Heart right ventricle (tissue), 16 donors: ENCODE measurements at regions not wholly inside any gene's neighbourhood (a gene's known extent, or its start where the extent isn't known, plus 50 kb on each side); places are given as distances from the start of the nearest gene placed in this dataset.

ENCODE experiments used
- ATAC-seq, 8 donors: fragments of 200-7000 bp; cut with Tn5 transposase; one replicate each; pipeline ENCODE4 v1.9.1; 2020; ENCODE audit warnings: mild to moderate bottlenecking in 8 of 8, moderate library complexity in 8 of 8, moderate number of reproducible peaks in 1 of 8
- DNase-seq, 2 donors: peaks; one replicate each; pipeline ENCODE4 v3.0.0-alpha.2; 2020
- H3K27ac ChIP-seq, 10 donors: fragments of 200-600 bp; sonication (generic) in 2 of 10; one replicate each; pipeline versions ENCODE4 v1.5.0 to v1.8.0; 2020 to 2022; ENCODE audit warnings: mild to moderate bottlenecking in 3 of 10
- H3K27me3 ChIP-seq, 7 donors: fragments of 200-600 bp; one replicate each; pipeline ENCODE4 v1.8.0; 2021 to 2022; ENCODE audit warnings: mild to moderate bottlenecking in 2 of 7
- H3K36me3 ChIP-seq, 9 donors: fragments of 200-600 bp; sonication (generic) in 1 of 9; one replicate each; pipeline versions ENCODE4 v1.5.0 to v1.8.0; 2020 to 2022; ENCODE audit warnings: mild to moderate bottlenecking in 2 of 9
- H3K4me1 ChIP-seq, 9 donors: fragments of 200-600 bp; sonication (generic) in 1 of 9; one replicate each; pipeline versions ENCODE4 v1.5.0 to v1.8.0; 2020 to 2022; ENCODE audit warnings: mild to moderate bottlenecking in 4 of 9
- H3K4me3 ChIP-seq, 10 donors: fragments of 200-600 bp; sonication (generic) in 2 of 10; one replicate each; pipeline versions ENCODE4 v1.5.0 to v1.8.0; 2020 to 2022; ENCODE audit warnings: mild to moderate bottlenecking in 7 of 10, moderate library complexity in 2 of 10
- H3K9me3 ChIP-seq, 11 donors: fragments of 200-600 bp in 10 of 11; sonication (generic) in 2 of 11; one replicate each; pipeline versions ENCODE4 v1.5.0 to v1.8.0; 2013 to 2022; ENCODE audit warnings: mild to moderate bottlenecking in 2 of 11, control low read depth in 1 of 11, moderate library complexity in 1 of 11
- CTCF ChIP-seq, 9 donors: fragments of 200-600 bp; sonication (generic) in 2 of 9; IDR thresholded peaks; one replicate each; pipeline versions ENCODE4 v1.5.0 to v1.8.0; 2021 to 2022; ENCODE audit warnings: antibody characterized with exemption in 9 of 9, mild to moderate bottlenecking in 5 of 9, moderate library complexity in 1 of 9
- WGBS, 2 donors: extraction: QIAGEN DNeasy Blood & Tissue Kit; methylation state at CpG; one replicate each; pipeline ENCODE4 v1.1.7; 2013; ENCODE audit warnings: inconsistent platforms in 1 of 2; 5-methylcytosine and 5-hydroxymethylcytosine counted together
- intact Hi-C, 10 donors: fragments of 100-400 bp; cut with DNase I; formaldehyde crosslinking; loops; one replicate each; pipeline versions ENCODE4 v1.11.1 to v1.14.2; 2022
- donor health status: Arrhythmogenic right ventricular cardiomyopathy.
- donor health status: ischemic (EF 13 %, LVEDD 7.1; RV severe dilation, severe dysfunction).
- donor health status: healthy with polysubstance abuse.
- donor health status: DM: no; HTN: yes; CAD: no.
- donor health status: DM: no; HTN: no; CAD: no.
- donor health status: ischemic (EF 25% LVEDD 6.9; RV normal size, moderate dysfunction).
- donor health status: ischemic (EF 25% LVEDD 5.7; RV mildly dilated, moderate dysfunction).
- donor health status: healthy.
- donor health status: DM: yes; HTN: yes; CAD: no.
- donor health status: Ischemic cardiomyopathy.
- donor health status: ischemic (EF 35%, LVEDD 5.7; RV mildly dilated, moderate dysfunction).
- donor health status: nonischemic (EF 11% LVEDD 7.7; RV severe dilation, severe dysfunction).
- donor health status: DM: yes; HTN: yes; CAD: no.
- donor health status: PGD.
- donor health status: ischemic (EF 29% LVEDD 5.4; RV normal size, mild dysfunction).
- donor health status: nonischemic (EF 23%, LVEDD 6.1; RV moderate dilation, normal function).

GRCh38 chr3:71876135-71877105 lies 91.5 kb upstream of the PROK2 start:
- Histone ChIP-seq H3K27ac (no peak overlapping the region), H3K27me3 (peaks cover 0 to 18% (median 4%) of the 10 kb centered on the region in 7 donors), H3K4me3 (no peak overlapping the region), H3K36me3 (no peaks in the 10 kb centered on the region), H3K9me3 (no peaks in the 10 kb centered on the region), H3K4me1 (peaks cover 0 to 8% (median 0%) of the 10 kb centered on the region in 9 donors)
- TF ChIP-seq CTCF (IDR thresholded peaks at IDR 0.05): no peak
- WGBS, 2 donors: 80 to 84% methylated on average over 8 of the region's 8 CpGs
- intact Hi-C loops: loop anchor here in 9 of 10 donors (5.0 to 10.0 kb wide), 6 partner anchors 78 to 1208 kb away; no protein-coding TSS in a partner anchor
- ATAC-seq (no peak), DNase-seq (no peak)

- Histone ChIP-seq H3K27ac (no peak overlapping the region), H3K36me3 (no peaks in the 10 kb centered on the region), H3K4me3 (no peak overlapping the region), H3K9me3 (no peaks in the 10 kb centered on the region), H3K4me1 (peaks cover 0 to 8% (median 0%) of the 10 kb centered on the region in 9 donors), H3K27me3 (peaks cover 0 to 12% (median 2%) of the 10 kb centered on the region in 7 donors)
- ATAC-seq (peak; percentile 83 to 97 (median 90)), DNase-seq (peak; percentile 61 to 72)
- intact Hi-C loops: loop anchor here (2.0 to 10.0 kb wide), 9 partner anchors 79 to 1211 kb away; no protein-coding TSS in a partner anchor
- peak; percentile 67 to 94 (median 88) for TF ChIP-seq CTCF (IDR thresholded peaks at IDR 0.05)
- WGBS, 2 donors: 24% methylated on average over 4 of the region's 4 CpGs
These were observed 90.6 kb upstream of the PROK2 start for GRCh38 chr3:71875461-71875947.

- TF ChIP-seq CTCF (IDR thresholded peaks at IDR 0.05): no peak
- Histone ChIP-seq H3K9me3 (no peaks in the 10 kb centered on the region), H3K27ac (no peak overlapping the region), H3K4me1 (peaks cover 0 to 8% (median 0%) of the 10 kb centered on the region in 9 donors), H3K27me3 (peaks cover 0 to 12% (median 0%) of the 10 kb centered on the region in 7 donors), H3K4me3 (no peak overlapping the region), H3K36me3 (no peaks in the 10 kb centered on the region)
- DNase-seq (no peak), ATAC-seq (no peak)
- intact Hi-C loops: loop anchor here (2.0 to 10.0 kb wide), 9 partner anchors 80 to 1212 kb away; no protein-coding TSS in a partner anchor
- 89 to 91% methylated on average over 4 of the region's 4 CpGs for WGBS, 2 donors
These were observed 89.7 kb upstream of the PROK2 start for GRCh38 chr3:71874618-71875017.

- no peak for DNase-seq
- no peak overlapping the region for H3K27ac ChIP-seq
- H3K4me3 ChIP-seq: no peak overlapping the region
- no peak for ATAC-seq
- H3K9me3 ChIP-seq: peaks cover 0 to 4% (median 0%) of the 10 kb centered on the region in 11 donors
- H3K4me1 ChIP-seq: peaks cover 0 to 8% (median 0%) of the 10 kb centered on the region in 9 donors
- TF ChIP-seq CTCF (IDR thresholded peaks at IDR 0.05): no peak
- H3K27me3 ChIP-seq: peaks cover 0 to 5% (median 0%) of the 10 kb centered on the region in 7 donors
- intact Hi-C loops: loop anchor here in 8 of 10 donors (10.0 kb wide), 4 partner anchors 82 to 1212 kb away; no protein-coding TSS in a partner anchor
- 78% methylated on average over 10 of the region's 10 CpGs for WGBS, 2 donors
- no peaks in the 10 kb centered on the region for H3K36me3 ChIP-seq
These were observed 88.2 kb upstream of the PROK2 start for GRCh38 chr3:71873093-71873611.
